H9 (cell line): ENCODE measurements at regions not wholly inside any gene's neighbourhood (a gene's known extent, or its start where the extent isn't known, plus 50 kb on each side); places are given as distances from the start of the nearest gene placed in this dataset.

ENCODE experiments used
- DNase-seq: peaks from one replicate; pipeline ENCODE4 v3.0.0-alpha.2; 2017
- H2AFZ ChIP-seq: one replicate; pipeline ENCODE4 v1.6.1; 2013; ENCODE audit warnings: mild to moderate bottlenecking, low read length, control low read depth, moderate library complexity
- H2AK5ac ChIP-seq: 2 replicates; pipeline ENCODE4 v1.6.1; 2013; ENCODE audit warnings: low read length, control low read depth, mixed read lengths; ENCODE audit not compliant: insufficient read length
- H2BK120ac ChIP-seq: one replicate; pipeline ENCODE4 v1.6.1; 2013; ENCODE audit warnings: low read depth, mild to moderate bottlenecking, low read length, control low read depth, inconsistent platforms; ENCODE audit not compliant: poor library complexity, severe bottlenecking
- H2BK12ac ChIP-seq: 2 replicates; pipeline ENCODE4 v1.6.1; 2013; ENCODE audit warnings: low read length, control low read depth, mixed read lengths, low read depth; ENCODE audit not compliant: insufficient read length
- H2BK15ac ChIP-seq: 2 replicates; pipeline ENCODE4 v1.6.1; 2013; ENCODE audit warnings: low read depth, low read length, control low read depth
- H2BK20ac ChIP-seq: one replicate; pipeline ENCODE4 v1.6.1; 2013; ENCODE audit warnings: low read depth, mild to moderate bottlenecking, low read length, control low read depth, inconsistent platforms; ENCODE audit not compliant: poor library complexity, severe bottlenecking
- H2BK5ac ChIP-seq: 2 replicates; pipeline ENCODE4 v1.6.1; 2013; ENCODE audit warnings: low read length, control low read depth, mixed read lengths; ENCODE audit not compliant: insufficient read length
- H3K14ac ChIP-seq: 2 replicates; pipeline ENCODE4 v1.6.1; 2013; ENCODE audit warnings: low read length, control low read depth; ENCODE audit not compliant: insufficient read depth
- H3K18ac ChIP-seq: 2 replicates; pipeline ENCODE4 v1.6.1; 2013; ENCODE audit warnings: low read depth, mild to moderate bottlenecking, mixed read lengths, low read length, control low read depth; ENCODE audit not compliant: insufficient read length
- H3K23ac ChIP-seq: 2 replicates; pipeline ENCODE4 v1.6.1; 2013; ENCODE audit warnings: low read length, control low read depth, mixed read lengths, low read depth; ENCODE audit not compliant: insufficient read length
- H3K23me2 ChIP-seq: 2 replicates; pipeline ENCODE4 v1.6.1; 2013; ENCODE audit warnings: low read depth, mild to moderate bottlenecking, mixed read lengths, low read length, control low read depth; ENCODE audit not compliant: insufficient read length, poor library complexity, severe bottlenecking
- H3K27ac ChIP-seq: 2 replicates; pipeline ENCODE4 v1.5.1; 2013; ENCODE audit warnings: low read length, control low read depth, mixed read lengths, low read depth; ENCODE audit not compliant: insufficient read length
- H3K27me3 ChIP-seq: 2 replicates; pipeline ENCODE4 v1.6.1; 2013; ENCODE audit warnings: low read length, control low read depth, inconsistent platforms; ENCODE audit not compliant: insufficient read depth
- H3K4ac ChIP-seq: 2 replicates; pipeline ENCODE4 v1.6.1; 2013; ENCODE audit warnings: low read depth, mild to moderate bottlenecking, control low read depth, inconsistent platforms, low read length, moderate library complexity
- H3K4me1 ChIP-seq: 2 replicates; pipeline ENCODE4 v1.6.1; 2013; ENCODE audit warnings: low read length, control low read depth, inconsistent platforms; ENCODE audit not compliant: insufficient read depth
- H3K4me2 ChIP-seq: 2 replicates; pipeline ENCODE4 v1.6.1; 2013; ENCODE audit warnings: low read length, control low read depth, mixed read lengths; ENCODE audit not compliant: insufficient read length, insufficient read depth
- H3K56ac ChIP-seq: 2 replicates; pipeline ENCODE4 v1.6.1; 2013; ENCODE audit warnings: low read depth, mild to moderate bottlenecking, mixed read lengths, low read length, control low read depth; ENCODE audit not compliant: insufficient read length
- H3K79me1 ChIP-seq: 2 replicates; pipeline ENCODE4 v1.6.1; 2013; ENCODE audit warnings: low read depth, mild to moderate bottlenecking, moderate library complexity, low read length, control low read depth, inconsistent platforms; ENCODE audit not compliant: insufficient read depth, poor library complexity, severe bottlenecking
- H3K79me2 ChIP-seq: 2 replicates; pipeline ENCODE4 v1.6.1; 2013; ENCODE audit warnings: low read length, control low read depth, inconsistent platforms; ENCODE audit not compliant: insufficient read depth
- H3K9ac ChIP-seq: 2 replicates; pipeline ENCODE4 v1.6.1; 2013; ENCODE audit warnings: low read length, control low read depth, mixed read lengths; ENCODE audit not compliant: insufficient read length; ENCODE audit errors: extremely low read depth
- H3K9me3 ChIP-seq: one replicate; pipeline ENCODE4 v1.6.1; 2013; ENCODE audit warnings: low read depth, low read length, inconsistent platforms; ENCODE audit not compliant: control insufficient read depth
- H3T11ph ChIP-seq: one replicate; pipeline ENCODE4 v1.6.1; 2013; ENCODE audit warnings: mild to moderate bottlenecking, low read length, control low read depth, inconsistent platforms
- H4K20me1 ChIP-seq: one replicate; pipeline ENCODE4 v1.6.1; 2013; ENCODE audit not compliant: control insufficient read depth, insufficient read length, insufficient read depth
- H4K5ac ChIP-seq: 2 replicates; pipeline ENCODE4 v1.6.1; 2013; ENCODE audit warnings: low read depth, mild to moderate bottlenecking, mixed read lengths, low read length, control low read depth; ENCODE audit not compliant: insufficient read length
- H4K8ac ChIP-seq: replicated peaks from 2 replicates; pipeline ENCODE4 v1.6.1; 2013; ENCODE audit warnings: low read length, control low read depth, mixed read lengths, low read depth; ENCODE audit not compliant: insufficient read length
- H4K91ac ChIP-seq: 2 replicates; pipeline ENCODE4 v1.6.1; 2013; ENCODE audit warnings: low read depth, mild to moderate bottlenecking, moderate library complexity, mixed read lengths, low read length, control low read depth; ENCODE audit not compliant: insufficient read length
- H3K27ac Mint-ChIP-seq, 3 experiments: 2 replicates in 2 of 3; 3 replicates in 1 of 3; pipeline ENCODE4 v1.8.0; 2020 to 2021; ENCODE audit warnings: mixed read lengths in 3 of 3, mild to moderate bottlenecking in 1 of 3, moderate library complexity in 1 of 3
- H3K27me3 Mint-ChIP-seq: 2 replicates; pipeline ENCODE4 v1.8.0; 2021; ENCODE audit warnings: low read depth, mild to moderate bottlenecking, moderate library complexity, mixed read lengths
- H3K36me3 Mint-ChIP-seq, 3 experiments: 2 replicates in 2 of 3; 3 replicates in 1 of 3; pipeline ENCODE4 v1.8.0; 2020 to 2021; ENCODE audit warnings: low read depth in 3 of 3, mixed read lengths in 3 of 3; ENCODE audit not compliant: insufficient read depth in 1 of 3
- H3K4me1 Mint-ChIP-seq, 2 experiments: 2 replicates each; pipeline ENCODE4 v1.8.0; 2020; ENCODE audit warnings: mixed read lengths in 2 of 2
- H3K4me3 Mint-ChIP-seq, 2 experiments: 2 replicates in 1 of 2; 3 replicates in 1 of 2; pipeline ENCODE4 v1.8.0; 2020 to 2021; ENCODE audit warnings: mild to moderate bottlenecking in 2 of 2, mixed read lengths in 2 of 2, moderate library complexity in 1 of 2
- H3K9me3 Mint-ChIP-seq, 2 experiments: 2 replicates in 1 of 2; 3 replicates in 1 of 2; pipeline ENCODE4 v1.8.0; 2020; ENCODE audit warnings: mild to moderate bottlenecking in 2 of 2, mixed read lengths in 2 of 2, moderate library complexity in 1 of 2
- TF ChIP-seq, protein P1 (sequence below): fragments of 200-600 bp; sonication (generic); conservative IDR thresholded peaks from 3 replicates; pipeline ENCODE4 v1.8.0; 2021; ENCODE audit warnings: antibody characterized with exemption, mild to moderate bottlenecking

DNA sequence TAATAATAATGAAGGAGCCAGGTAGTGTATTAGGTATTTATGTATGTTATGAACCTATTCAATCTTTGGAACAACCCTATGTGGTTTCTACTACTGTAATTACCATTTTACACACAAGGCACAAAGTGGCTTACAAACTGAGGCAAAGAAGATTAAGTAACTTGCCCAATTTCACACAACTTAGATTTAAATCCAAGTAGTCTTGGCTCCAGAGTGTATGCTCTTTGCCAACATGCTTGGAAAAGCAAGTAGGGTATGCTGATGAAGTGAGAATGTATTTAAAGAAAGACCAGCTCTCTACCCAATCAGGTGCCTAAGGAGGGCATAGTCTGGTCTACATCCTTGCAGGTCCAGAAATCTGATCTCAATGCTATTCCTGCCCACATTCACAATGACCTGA, 463.2 kb downstream of the METTL15 start:
- Histone ChIP-seq H4K91ac (no peak overlapping the region), H3K4ac (no peak overlapping the region), H4K8ac (no peak overlapping the region), H2BK120ac (no peak overlapping the region), H3K14ac (no peak overlapping the region), H2AFZ (no peak overlapping the region), H3K18ac (no peak overlapping the region), H2AK5ac (no peak overlapping the region), H3K56ac (no peak overlapping the region), H2BK5ac (no peak overlapping the region), H3K9me3 (no peaks in the 10 kb centered on the region), H3K4me2 (no peak overlapping the region), H3T11ph (no peak overlapping the region), H4K5ac (no peak overlapping the region), H2BK12ac (no peak overlapping the region), H3K23me2 (no peaks in the 10 kb centered on the region), H3K79me1 (no peaks in the 10 kb centered on the region), H2BK20ac (no peak overlapping the region), H3K79me2 (no peaks in the 10 kb centered on the region), H3K4me1 (no peaks in the 10 kb centered on the region), H2BK15ac (no peak overlapping the region), H3K9ac (no peak overlapping the region), H3K23ac (no peak overlapping the region), H3K27me3 (no peaks in the 10 kb centered on the region), H3K27ac (no peak overlapping the region), H4K20me1 (no peaks in the 10 kb centered on the region)
- DNase-seq: no peak
- peaks cover 7 to 9% of the 10 kb centered on the region in 2 experiments for H3K4me1 Mint-ChIP-seq
- TF ChIP-seq, protein P1, sequence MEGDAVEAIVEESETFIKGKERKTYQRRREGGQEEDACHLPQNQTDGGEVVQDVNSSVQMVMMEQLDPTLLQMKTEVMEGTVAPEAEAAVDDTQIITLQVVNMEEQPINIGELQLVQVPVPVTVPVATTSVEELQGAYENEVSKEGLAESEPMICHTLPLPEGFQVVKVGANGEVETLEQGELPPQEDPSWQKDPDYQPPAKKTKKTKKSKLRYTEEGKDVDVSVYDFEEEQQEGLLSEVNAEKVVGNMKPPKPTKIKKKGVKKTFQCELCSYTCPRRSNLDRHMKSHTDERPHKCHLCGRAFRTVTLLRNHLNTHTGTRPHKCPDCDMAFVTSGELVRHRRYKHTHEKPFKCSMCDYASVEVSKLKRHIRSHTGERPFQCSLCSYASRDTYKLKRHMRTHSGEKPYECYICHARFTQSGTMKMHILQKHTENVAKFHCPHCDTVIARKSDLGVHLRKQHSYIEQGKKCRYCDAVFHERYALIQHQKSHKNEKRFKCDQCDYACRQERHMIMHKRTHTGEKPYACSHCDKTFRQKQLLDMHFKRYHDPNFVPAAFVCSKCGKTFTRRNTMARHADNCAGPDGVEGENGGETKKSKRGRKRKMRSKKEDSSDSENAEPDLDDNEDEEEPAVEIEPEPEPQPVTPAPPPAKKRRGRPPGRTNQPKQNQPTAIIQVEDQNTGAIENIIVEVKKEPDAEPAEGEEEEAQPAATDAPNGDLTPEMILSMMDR: no peak
- H3K27ac Mint-ChIP-seq: no peak overlapping the region
- peaks cover 2% of the 10 kb centered on the region for H3K27me3 Mint-ChIP-seq
- H3K36me3 Mint-ChIP-seq: no peaks in the 10 kb centered on the region
- no peaks in the 10 kb centered on the region for H3K9me3 Mint-ChIP-seq
- no peak overlapping the region for H3K4me3 Mint-ChIP-seq
